ENCODE measurements at regions not wholly inside any gene's neighbourhood (a gene's known extent, or its start where the extent isn't known, plus 50 kb on each side); places are given as distances from the start of the nearest gene placed in this dataset.
"Not testable (repeated sequence)": the region's sequence is repeated elsewhere in the genome, so short reads cannot be mapped to it uniquely, and the experiment has no call there.

GRCh38 chr11:86861810-86862209 lies 61.5 kb downstream of the PRSS23 start:
- no peak for DNase-seq

GRCh38 chr11:86863476-86863875 lies 63.1 kb downstream of the PRSS23 start:
- DNase-seq: no peak

GRCh38 chr11:86865436-86865835 lies 65.1 kb downstream of the PRSS23 start:
- no peak for DNase-seq

- no peak for DNase-seq
Measured at GRCh38 chr11:86869531-86869930, 69.2 kb downstream of the PRSS23 start.

- peak in 1 of 2 donors; percentile 29 for DNase-seq
Measured at GRCh38 chr11:86869966-86870570, 69.7 kb downstream of the PRSS23 start.

- no peak for DNase-seq
Measured at GRCh38 chr11:86873573-86874083, 73.3 kb downstream of the PRSS23 start.

GRCh38 chr11:86874304-86875056 lies 74.1 kb downstream of the PRSS23 start:
- no peak for DNase-seq

- no peak for DNase-seq
Measured at GRCh38 chr11:86876716-86877234, 76.4 kb downstream of the PRSS23 start.

GRCh38 chr11:86877503-86877902 lies 77.2 kb downstream of the PRSS23 start:
- DNase-seq: no peak

- not testable (repeated sequence) for DNase-seq
Measured at GRCh38 chr11:86879241-86879640, 76.0 kb downstream of the FZD4 start.

GRCh38 chr11:86885311-86885710 lies 69.9 kb downstream of the FZD4 start:
- no peak for DNase-seq

- DNase-seq: no peak
Measured at GRCh38 chr11:86888164-86889000, 66.8 kb downstream of the FZD4 start.

GRCh38 chr11:86889001-86889341 lies 66.2 kb downstream of the FZD4 start:
- DNase-seq: no peak

- DNase-seq: no peak
Measured at GRCh38 chr11:86891036-86891435, 64.2 kb downstream of the FZD4 start.

- no peak for DNase-seq
Measured at GRCh38 chr11:86893235-86893634, 62.0 kb downstream of the FZD4 start.

All from CD4-positive, alpha-beta T cell treated with Interleukin-4 for 1 hour (primary cell).